HCT116 (cell line): ENCODE measurements at regions not wholly inside any gene's neighbourhood (a gene's known extent, or its start where the extent isn't known, plus 50 kb on each side); places are given as distances from the start of the nearest gene placed in this dataset.

ENCODE experiments used
- CEBPB ChIP-seq: IDR thresholded peaks from 2 replicates; pipeline ENCODE4 v1.6.1; 2012; ENCODE audit warnings: low read depth
- CTCF ChIP-seq, 3 experiments: fragments of 200-600 bp in 1 of 3; sonication (generic) in 1 of 3; IDR thresholded peaks in 2 of 3; conservative IDR thresholded peaks in 1 of 3; 2 replicates each; pipeline ENCODE4 v1.5.1; 2012 to 2017; ENCODE audit warnings: low read depth in 2 of 3, low read length in 2 of 3, antibody characterized with exemption in 1 of 3, borderline replicate concordance in 1 of 3, control low read depth in 1 of 3, mild to moderate bottlenecking in 1 of 3, mixed read lengths in 1 of 3, mixed run types in 1 of 3, moderate library complexity in 1 of 3; ENCODE audit not compliant: insufficient read depth in 1 of 3
- EZH2 ChIP-seq: fragments of 200-600 bp; sonication (generic); IDR thresholded peaks from 2 replicates; pipeline ENCODE4 v1.6.1; 2017; ENCODE audit warnings: antibody characterized with exemption, mixed run types
- POLR2A ChIP-seq: IDR thresholded peaks from 2 replicates; pipeline ENCODE4 v1.7.0; 2011; ENCODE audit warnings: borderline replicate concordance; ENCODE audit not compliant: insufficient read depth, insufficient read length; ENCODE audit errors: extremely low read depth
- POLR2AphosphoS5 ChIP-seq: IDR thresholded peaks from 2 replicates; pipeline ENCODE4 v1.6.1; 2011; ENCODE audit warnings: mild to moderate bottlenecking, low read depth, low read length, moderate library complexity
- RAD21 ChIP-seq: IDR thresholded peaks from 2 replicates; pipeline ENCODE4 v1.6.1; 2012; ENCODE audit warnings: low read depth, mild to moderate bottlenecking
- REST ChIP-seq: IDR thresholded peaks from 2 replicates; pipeline ENCODE4 v1.6.1; 2012; ENCODE audit warnings: low read depth
- ZFX ChIP-seq: fragments of 450-650 bp; IDR thresholded peaks from 2 replicates; pipeline ENCODE4 v1.6.1; 2017
- ZNF274 ChIP-seq: fragments of 200-500 bp; sonication (Bioruptor generic); IDR thresholded peaks from 2 replicates; pipeline ENCODE4 v1.6.1; 2014; ENCODE audit warnings: mild to moderate bottlenecking, low read depth, low read length, inconsistent platforms

GRCh38 chr6:54574671-54575070, 266.4 kb downstream of the TINAG start:
- no peak for TF ChIP-seq POLR2AphosphoS5
- no peak for TF ChIP-seq RAD21
- no peak for TF ChIP-seq EZH2
- no peak for TF ChIP-seq CTCF (IDR thresholded peaks at IDR 0.05 in 2 of 3, conservative IDR thresholded peaks at IDR 0.05 in 1 of 3; ENCODE audit: borderline replicate concordance in 1 of 3, insufficient read depth in 1 of 3, low read depth in 2 of 3, low read length in 2 of 3)
- no peak for TF ChIP-seq POLR2A
- no peak for TF ChIP-seq ZFX
- TF ChIP-seq REST, result no peak
- TF ChIP-seq ZNF274, result no peak
- TF ChIP-seq CEBPB, result no peak
